ENCODE measurements at regions not wholly inside any gene's neighbourhood (a gene's known extent, or its start where the extent isn't known, plus 50 kb on each side); places are given as distances from the start of the nearest gene placed in this dataset.

DNA sequence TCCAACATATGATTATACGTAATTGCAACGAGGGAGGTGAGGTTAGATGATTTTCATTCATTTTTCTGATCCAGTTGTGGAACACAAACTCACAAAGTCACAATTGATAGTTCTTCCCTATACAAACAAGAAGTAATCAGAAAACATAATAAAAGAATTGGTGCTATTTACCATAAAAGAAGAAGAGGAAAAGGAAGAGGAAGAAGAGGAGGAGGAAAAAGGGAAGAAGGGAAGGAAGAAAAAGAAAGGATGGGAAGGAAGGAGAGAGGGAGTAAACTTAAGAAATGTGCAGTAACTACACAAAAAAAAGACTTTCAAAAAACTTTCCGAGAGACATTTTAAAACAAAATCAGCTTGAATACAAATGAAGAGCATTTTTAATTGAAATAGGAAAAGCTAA lies 65.0 kb downstream of the CCDC71L start:
- no peak overlapping the region for H3K4me3 Mint-ChIP-seq (ENCODE audit: unreplicated experiment)
- TF ChIP-seq, protein P1, sequence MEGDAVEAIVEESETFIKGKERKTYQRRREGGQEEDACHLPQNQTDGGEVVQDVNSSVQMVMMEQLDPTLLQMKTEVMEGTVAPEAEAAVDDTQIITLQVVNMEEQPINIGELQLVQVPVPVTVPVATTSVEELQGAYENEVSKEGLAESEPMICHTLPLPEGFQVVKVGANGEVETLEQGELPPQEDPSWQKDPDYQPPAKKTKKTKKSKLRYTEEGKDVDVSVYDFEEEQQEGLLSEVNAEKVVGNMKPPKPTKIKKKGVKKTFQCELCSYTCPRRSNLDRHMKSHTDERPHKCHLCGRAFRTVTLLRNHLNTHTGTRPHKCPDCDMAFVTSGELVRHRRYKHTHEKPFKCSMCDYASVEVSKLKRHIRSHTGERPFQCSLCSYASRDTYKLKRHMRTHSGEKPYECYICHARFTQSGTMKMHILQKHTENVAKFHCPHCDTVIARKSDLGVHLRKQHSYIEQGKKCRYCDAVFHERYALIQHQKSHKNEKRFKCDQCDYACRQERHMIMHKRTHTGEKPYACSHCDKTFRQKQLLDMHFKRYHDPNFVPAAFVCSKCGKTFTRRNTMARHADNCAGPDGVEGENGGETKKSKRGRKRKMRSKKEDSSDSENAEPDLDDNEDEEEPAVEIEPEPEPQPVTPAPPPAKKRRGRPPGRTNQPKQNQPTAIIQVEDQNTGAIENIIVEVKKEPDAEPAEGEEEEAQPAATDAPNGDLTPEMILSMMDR (IDR thresholded peaks at IDR 0.05), result no peak
- peaks cover 6% of the 10 kb centered on the region for H3K4me1 Mint-ChIP-seq (ENCODE audit: unreplicated experiment)
- DNase-seq (ENCODE audit: extremely low spot score, unreplicated experiment), result no peak
- no peaks in the 10 kb centered on the region for H3K27me3 Mint-ChIP-seq (ENCODE audit: unreplicated experiment)
- peaks cover 3% of the 10 kb centered on the region for H3K36me3 Mint-ChIP-seq (ENCODE audit: unreplicated experiment)
- H3K27ac Mint-ChIP-seq (ENCODE audit: unreplicated experiment), result no peak overlapping the region
- H3K9me3 Mint-ChIP-seq (ENCODE audit: unreplicated experiment), result peaks cover 4% of the 10 kb centered on the region

DNA sequence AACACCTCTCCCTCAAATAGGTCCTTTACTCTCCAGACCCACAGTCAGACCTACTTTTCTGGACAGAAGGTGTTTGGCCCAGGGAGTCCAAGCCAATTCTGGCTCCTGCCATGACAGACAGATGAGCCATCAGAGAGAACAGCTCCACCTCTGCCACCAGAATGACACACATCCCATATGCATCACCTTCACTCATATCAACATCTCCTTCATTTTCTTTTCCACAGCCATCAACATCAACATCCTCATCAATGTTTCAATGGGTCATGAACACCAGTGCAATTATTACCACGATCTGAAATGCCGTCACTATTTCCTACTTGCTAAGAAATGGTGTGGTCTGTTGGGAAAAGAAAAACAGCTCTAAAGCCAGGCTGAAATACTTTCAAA lies 67.9 kb downstream of the CCDC71L start:
- no peak for DNase-seq (ENCODE audit: extremely low spot score, unreplicated experiment)
- Mint-ChIP-seq H3K27me3 (ENCODE audit: unreplicated experiment) (no peaks in the 10 kb centered on the region), H3K4me3 (ENCODE audit: unreplicated experiment) (no peak overlapping the region), H3K36me3 (ENCODE audit: unreplicated experiment) (peaks cover 3% of the 10 kb centered on the region), H3K4me1 (ENCODE audit: unreplicated experiment) (no peaks in the 10 kb centered on the region), H3K27ac (ENCODE audit: unreplicated experiment) (no peak overlapping the region), H3K9me3 (ENCODE audit: unreplicated experiment) (peaks cover 8% of the 10 kb centered on the region)
- TF ChIP-seq, protein P1 (IDR thresholded peaks at IDR 0.05), result no peak

DNA sequence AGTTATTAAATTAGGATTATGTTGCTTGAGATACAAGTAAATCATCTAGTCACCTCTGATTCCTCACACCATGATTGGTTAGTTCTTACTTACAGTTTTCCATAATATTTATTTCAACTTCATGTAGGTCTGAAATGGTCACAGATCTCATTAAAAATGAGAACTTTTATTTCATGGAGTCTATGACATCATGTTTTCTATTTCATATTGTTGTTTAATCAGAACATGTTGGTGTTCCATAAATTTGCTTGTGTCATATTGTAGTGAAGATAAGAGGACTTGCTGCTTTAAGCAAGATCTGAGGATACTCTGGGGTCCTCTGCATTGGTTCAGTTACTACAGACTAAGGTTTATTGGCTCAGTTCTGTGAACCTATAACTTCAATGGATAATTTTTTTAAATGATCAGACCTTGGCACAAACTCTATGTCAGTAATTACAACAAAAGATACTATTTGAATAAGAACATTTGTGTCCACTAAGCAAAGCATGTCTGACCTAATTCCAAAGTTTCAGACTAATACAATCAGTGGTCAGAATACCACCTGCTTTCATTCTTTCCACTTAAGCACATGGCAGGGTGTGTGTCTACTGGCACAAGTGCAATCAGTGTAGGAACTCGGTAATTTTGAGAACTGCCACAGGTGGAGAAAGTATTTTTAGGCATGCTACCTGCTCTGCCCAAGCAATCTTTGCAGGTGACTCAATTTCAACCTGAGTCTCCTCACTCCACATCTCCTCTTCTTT lies 68.5 kb downstream of the CCDC71L start:
- Mint-ChIP-seq H3K9me3 (ENCODE audit: unreplicated experiment) (peaks cover 8% of the 10 kb centered on the region), H3K27me3 (ENCODE audit: unreplicated experiment) (no peaks in the 10 kb centered on the region), H3K27ac (ENCODE audit: unreplicated experiment) (no peak overlapping the region), H3K4me1 (ENCODE audit: unreplicated experiment) (no peaks in the 10 kb centered on the region), H3K36me3 (ENCODE audit: unreplicated experiment) (peaks cover 3% of the 10 kb centered on the region), H3K4me3 (ENCODE audit: unreplicated experiment) (no peak overlapping the region)
- DNase-seq (ENCODE audit: extremely low spot score, unreplicated experiment), result no peak
- TF ChIP-seq, protein P1 (IDR thresholded peaks at IDR 0.05), result no peak

- TF ChIP-seq, protein P1 (IDR thresholded peaks at IDR 0.05), result no peak
- Mint-ChIP-seq H3K4me3 (ENCODE audit: unreplicated experiment) (no peak overlapping the region), H3K27ac (ENCODE audit: unreplicated experiment) (no peak overlapping the region), H3K9me3 (ENCODE audit: unreplicated experiment) (peaks cover 8% of the 10 kb centered on the region), H3K27me3 (ENCODE audit: unreplicated experiment) (no peaks in the 10 kb centered on the region), H3K4me1 (ENCODE audit: unreplicated experiment) (no peaks in the 10 kb centered on the region), H3K36me3 (ENCODE audit: unreplicated experiment) (peaks cover 3% of the 10 kb centered on the region)
- no peak for DNase-seq (ENCODE audit: extremely low spot score, unreplicated experiment)
Observed at GRCh38 chr7:106591146-106591545, 69.8 kb downstream of the CCDC71L start.

DNA sequence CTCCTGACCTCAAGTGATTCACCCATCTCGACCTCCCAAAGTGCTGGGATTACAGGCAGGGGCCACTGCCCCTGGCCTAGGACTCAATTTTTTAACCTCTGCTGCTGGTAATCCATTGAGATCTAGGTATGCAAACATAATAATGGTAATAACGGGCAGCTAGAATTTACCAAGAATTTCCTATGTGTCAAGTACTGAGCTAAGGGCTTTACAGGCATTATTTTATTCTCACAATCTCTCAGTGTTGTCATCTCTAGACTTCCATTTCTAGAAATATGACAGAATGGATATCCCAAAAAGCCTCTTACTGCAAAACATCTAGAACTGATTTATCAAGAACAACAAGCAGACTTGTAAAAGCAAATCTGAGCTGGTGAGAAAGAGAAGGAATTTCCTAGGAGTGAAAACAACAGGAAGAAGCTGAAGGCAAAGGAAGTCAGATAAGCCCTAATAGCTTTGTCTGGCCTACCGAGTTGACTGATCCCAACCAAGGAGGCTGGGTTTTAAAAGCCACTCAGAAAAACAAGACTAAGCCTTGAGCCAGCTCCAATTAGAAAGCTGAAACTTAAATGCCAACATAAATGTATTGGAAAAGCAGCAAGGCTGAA lies 70.6 kb downstream of the CCDC71L start:
- Mint-ChIP-seq H3K4me3 (ENCODE audit: unreplicated experiment) (no peak overlapping the region), H3K27ac (ENCODE audit: unreplicated experiment) (no peak overlapping the region), H3K4me1 (ENCODE audit: unreplicated experiment) (no peaks in the 10 kb centered on the region), H3K27me3 (ENCODE audit: unreplicated experiment) (no peaks in the 10 kb centered on the region), H3K9me3 (ENCODE audit: unreplicated experiment) (peaks cover 8% of the 10 kb centered on the region), H3K36me3 (ENCODE audit: unreplicated experiment) (peaks cover 3% of the 10 kb centered on the region)
- TF ChIP-seq, protein P1 (IDR thresholded peaks at IDR 0.05), result no peak
- DNase-seq (ENCODE audit: extremely low spot score, unreplicated experiment), result no peak
